ENCODE measurements at regions not wholly inside any gene's neighbourhood (a gene's known extent, or its start where the extent isn't known, plus 50 kb on each side); places are given as distances from the start of the nearest gene placed in this dataset.
A peak's percentile ranks its signal among the peaks of the same experiment; 100 is the strongest.
"Not testable (repeated sequence)": the region's sequence is repeated elsewhere in the genome, so short reads cannot be mapped to it uniquely, and the experiment has no call there.

DNA sequence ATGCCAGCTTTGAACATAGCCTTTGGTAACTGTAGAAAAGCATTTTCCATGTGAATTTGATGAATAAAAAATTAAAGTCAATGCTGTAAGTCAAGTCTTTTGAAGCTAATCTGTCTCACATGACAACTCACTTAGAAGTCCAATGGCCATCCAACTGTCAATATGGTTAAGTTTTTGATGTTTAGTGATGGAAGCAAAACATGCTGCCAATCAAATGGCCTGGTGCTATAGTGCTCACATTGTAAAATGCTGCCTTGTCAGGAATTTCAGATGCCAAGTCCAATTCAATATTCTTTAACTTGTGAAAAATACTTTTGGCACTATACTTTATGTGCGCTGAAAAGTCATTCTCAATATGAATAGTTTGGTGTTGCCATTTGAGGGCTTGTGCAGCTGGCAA is 1361.8 kb upstream of the ALCAM start:
- no peak for DNase-seq (ENCODE audit: low spot score)

GRCh38 chr3:104005815-104006214 is 1360.9 kb upstream of the ALCAM start:
- no peak for DNase-seq (ENCODE audit: low spot score)

DNA sequence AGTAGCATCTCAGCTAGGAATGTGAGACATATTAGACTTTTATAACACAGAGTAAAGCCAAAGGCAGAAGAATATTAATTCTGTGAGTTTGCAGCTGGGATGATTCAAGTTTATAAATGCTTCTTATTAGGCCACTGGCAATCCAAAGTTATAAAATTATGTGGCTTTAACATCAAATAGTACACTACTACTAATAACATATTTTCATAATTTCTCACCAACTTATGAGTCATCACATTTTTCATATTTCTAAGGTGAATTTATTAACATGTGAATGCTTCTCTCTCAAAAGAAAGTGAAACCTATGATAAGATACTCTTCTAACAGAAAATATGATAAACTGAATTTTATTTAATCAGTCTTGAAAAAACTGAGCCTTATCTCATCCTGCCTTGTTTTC is 1348.2 kb upstream of the ALCAM start:
- DNase-seq (ENCODE audit: low spot score): no peak

GRCh38 chr3:104031598-104031997 is 1335.1 kb upstream of the ALCAM start:
- no peak for DNase-seq (ENCODE audit: low spot score)

DNA sequence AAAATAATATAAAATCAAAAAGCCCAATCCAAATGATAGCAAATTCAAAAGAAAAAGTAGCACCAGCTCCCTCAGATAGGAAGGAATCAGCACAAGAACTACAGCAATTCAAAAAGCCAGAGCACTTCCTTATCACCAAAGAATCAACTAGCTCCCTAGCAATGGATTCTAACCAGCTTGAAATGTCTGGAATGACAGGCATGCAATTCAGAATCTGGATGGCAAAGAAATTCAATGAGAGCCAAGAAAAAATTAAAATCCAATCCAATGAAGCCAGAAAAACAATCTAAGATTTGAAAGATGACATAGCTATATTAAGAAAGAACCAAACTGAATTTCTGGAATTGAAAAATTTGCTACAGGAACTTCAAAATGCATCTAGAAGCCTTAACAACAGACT is 1334.4 kb upstream of the ALCAM start:
- DNase-seq (ENCODE audit: low spot score): no peak

DNA sequence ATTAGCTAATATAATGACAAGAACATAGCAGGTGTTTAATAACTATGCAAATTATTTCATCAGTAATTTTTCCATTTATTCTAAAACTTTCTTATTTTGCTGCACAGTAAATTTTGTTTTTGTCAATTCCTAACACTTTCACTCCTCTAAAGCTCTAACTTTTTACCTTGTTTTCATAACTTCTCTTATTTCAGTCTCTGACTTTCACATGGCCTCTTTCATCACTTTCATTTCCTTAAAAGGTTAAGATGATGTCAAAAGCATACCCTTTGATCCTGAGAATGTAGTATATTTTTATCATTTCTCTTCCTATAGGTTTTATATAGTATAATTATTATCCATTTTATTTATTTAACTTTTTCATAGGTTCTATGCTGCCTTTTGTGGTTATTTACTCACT is 1325.8 kb upstream of the ALCAM start:
- no peak for DNase-seq (ENCODE audit: low spot score)

DNA sequence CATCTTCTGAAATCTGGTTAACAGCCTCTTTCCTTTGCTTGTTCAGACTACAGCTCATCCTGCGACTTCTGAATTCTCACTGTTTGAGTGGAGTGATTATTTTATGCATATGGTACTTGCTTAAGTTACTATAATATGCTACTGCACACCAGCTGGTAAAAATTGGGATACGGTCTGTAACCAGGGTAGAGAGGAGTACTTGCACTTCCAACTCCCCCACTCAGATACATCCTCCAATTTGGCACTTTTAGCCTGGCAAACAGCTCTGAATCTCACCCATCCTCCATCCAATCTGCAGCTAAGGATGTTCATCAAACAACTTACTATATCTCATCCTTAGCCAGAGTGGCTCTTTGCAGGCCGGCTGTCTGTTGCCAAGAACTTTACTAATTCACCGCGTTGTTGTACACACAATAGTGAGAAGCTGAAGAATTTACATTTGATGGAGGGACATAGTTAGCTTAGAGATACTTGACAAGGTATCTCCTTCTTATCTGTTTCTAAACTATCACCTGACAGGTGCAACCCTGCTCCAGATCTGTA is 1323.6 kb upstream of the ALCAM start:
- not testable (repeated sequence) for DNase-seq (ENCODE audit: low spot score)

DNA sequence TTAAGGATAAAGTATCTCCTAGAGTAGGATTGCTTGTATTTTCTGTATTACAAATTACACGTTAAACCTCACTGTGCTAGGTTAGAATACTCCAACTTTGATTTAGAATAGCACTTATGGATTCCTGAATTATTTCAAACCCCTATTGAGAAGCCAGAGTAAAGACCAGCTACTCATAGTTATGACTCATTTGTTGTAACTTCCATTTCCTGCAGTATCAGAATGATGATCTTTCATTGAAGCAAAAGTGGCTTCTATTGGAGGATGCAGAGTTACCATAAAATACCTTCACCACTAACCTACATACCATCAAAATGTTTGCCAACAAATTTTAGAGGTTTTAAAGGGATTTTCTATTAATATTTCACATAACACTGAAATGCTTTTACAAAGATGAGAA is 1322.7 kb upstream of the ALCAM start:
- DNase-seq (ENCODE audit: low spot score): no peak

DNA sequence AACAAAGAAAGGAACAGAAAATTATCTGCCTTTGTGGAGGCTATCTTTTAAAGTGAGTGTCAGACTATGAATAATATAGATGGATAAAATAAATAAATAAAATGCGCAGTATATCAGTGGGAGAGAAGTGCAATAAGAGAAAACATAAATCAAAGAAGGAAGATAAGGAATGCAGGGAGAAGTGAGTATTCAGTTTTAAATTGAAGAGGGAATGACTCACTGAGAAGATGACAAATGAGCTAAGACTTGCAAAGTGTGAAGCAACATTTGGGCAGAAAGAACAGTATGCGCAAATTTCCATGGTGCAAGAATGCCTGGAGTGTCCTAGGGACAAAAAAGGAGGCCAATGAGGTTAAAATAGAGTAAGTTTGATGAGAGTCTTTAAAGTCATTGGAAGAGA is 1300.1 kb upstream of the ALCAM start:
- no peak for DNase-seq (ENCODE audit: low spot score)

DNA sequence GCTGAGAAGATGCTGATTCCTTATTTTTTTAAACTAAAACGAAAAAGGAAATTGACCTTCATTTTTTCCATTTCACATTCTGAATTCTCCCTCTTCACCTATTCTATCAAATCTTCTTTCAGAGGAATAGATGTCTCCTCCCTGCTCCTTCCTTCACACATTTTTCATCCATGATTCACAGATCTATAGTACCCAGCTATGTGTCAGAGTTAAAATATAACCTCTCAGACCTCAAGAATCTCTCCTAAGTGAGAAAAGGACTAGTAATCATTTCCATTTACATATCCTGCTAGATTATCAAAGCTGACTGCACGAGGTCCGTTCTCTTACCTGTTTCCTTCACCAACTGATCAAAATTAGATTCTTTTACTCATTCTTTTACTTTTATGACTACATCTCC is 1297.6 kb upstream of the ALCAM start:
- no peak for DNase-seq (ENCODE audit: low spot score)

DNA sequence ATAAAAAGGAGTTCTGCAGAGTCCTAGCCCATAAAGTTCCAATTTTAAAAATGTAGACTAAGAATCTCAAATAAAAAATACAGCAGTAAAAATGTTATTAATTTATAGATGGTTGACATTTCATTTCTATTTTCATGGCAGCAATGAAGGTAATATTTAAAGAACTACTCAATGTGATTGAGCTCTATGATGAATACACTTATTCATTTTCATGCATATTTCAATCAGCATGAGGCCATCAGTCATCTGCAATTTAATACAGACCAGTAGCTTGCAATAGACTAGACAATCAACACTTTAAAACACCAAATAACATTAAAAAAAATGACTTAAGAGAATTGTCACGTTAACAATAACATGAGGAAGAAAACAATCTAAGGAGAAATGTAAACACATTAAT is 1295.8 kb upstream of the ALCAM start:
- no peak for DNase-seq (ENCODE audit: low spot score)

GRCh38 chr3:104080088-104080626 is 1286.6 kb upstream of the ALCAM start:
- DNase-seq (ENCODE audit: low spot score): no peak

DNA sequence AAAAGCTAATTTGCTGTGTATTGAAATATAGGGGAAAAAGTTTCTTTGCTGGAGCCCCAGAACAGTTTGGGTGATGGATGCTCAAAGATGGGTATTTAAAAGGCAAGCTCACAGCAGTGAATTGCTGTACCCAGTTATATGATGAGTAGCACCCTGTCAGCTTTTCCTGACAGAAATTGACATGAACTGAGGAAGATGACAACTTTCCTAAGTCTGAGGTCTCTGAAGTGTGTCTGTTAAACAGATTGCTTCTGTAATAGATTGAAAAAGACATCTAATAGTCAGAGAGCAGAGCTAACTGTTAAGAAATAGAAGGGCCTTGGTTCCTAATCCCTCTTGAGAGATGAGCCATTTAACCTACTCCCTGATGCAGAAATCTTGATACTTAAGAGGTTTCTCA is 1278.0 kb upstream of the ALCAM start:
- DNase-seq (ENCODE audit: low spot score): no peak

DNA sequence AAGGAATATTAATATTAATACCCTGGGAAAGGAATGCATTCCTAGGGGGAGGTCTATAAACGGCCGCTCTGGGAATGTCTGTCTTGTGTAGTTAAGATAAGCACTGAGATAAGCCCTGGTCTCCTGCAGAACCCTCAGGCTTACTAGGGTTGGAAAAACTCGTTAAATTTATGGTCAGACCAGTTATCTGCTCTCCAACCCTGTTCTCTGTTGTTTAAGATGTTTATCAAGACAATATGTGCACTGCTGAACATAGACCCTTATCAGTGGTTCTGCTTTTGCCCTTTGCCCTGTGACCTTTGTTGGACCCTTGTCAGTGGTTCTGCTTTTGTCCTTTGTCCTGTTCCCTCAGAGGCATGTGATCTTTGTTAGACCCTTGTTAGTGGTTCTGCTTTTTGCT is 1276.7 kb upstream of the ALCAM start:
- DNase-seq (ENCODE audit: low spot score): not testable (repeated sequence)

DNA sequence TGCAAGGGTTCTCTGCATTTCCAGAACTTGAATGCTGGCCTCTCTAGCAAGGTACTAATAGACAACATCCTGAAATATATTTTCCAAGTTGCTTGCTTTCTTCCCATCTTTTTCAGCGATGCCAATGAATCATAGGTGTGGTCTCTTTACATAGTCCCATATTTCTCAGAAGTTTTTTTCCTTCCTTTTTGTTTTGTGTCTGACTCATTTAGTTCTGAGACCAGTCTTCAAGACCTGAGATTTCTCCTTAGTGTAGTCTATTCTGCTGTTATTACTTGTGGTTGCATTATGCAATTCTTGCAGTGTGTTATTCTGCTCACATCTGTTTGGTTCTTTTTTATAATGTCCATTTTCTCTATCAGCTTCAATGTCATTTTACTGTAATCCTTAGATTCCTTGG is 1265.0 kb upstream of the ALCAM start:
- no peak for DNase-seq (ENCODE audit: low spot score)

DNA sequence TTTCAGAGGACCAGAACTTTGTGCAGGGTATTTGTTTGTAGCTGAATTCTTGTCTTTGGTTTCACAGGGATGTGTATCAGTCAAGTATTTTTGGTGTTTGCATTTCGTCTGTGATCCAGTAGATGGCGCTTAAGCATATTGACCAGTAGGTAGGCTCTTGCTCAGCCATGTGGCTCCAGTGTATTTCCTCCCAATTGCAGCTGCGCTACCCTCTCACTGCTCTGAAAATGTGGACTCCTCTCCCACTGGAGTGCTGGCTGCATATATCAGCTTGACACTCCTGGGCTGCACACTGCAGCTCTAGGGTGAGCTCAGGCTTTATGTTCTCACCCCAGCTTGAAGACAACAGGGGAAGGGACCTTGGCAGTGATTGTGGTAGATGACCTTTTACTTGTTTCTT is 1264.3 kb upstream of the ALCAM start:
- peak; percentile 3 for DNase-seq (ENCODE audit: low spot score)

GRCh38 chr3:104106276-104106675 is 1260.4 kb upstream of the ALCAM start:
- no peak for DNase-seq (ENCODE audit: low spot score)

DNA sequence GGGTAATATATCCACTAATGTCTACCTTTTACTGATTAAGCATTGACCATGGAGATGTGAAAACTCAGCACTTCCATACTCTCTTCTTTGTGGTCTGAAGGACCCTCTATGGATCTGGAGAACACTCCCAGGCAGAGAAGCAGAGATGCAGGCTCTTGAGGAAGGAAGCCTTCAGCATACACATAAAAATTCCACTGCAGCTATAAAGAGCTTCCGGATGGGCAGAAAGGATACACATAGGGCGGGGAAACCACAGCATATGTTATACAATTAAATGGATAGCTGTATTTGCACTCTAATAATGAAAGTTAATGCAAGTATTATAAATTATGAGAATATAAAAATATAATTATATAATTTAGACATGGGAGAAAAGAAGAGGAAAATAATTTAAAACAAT is 1258.2 kb upstream of the ALCAM start:
- no peak for DNase-seq (ENCODE audit: low spot score)

- DNase-seq (ENCODE audit: low spot score): no peak
These were observed 1240.2 kb upstream of the ALCAM start for GRCh38 chr3:104126463-104126862.

DNA sequence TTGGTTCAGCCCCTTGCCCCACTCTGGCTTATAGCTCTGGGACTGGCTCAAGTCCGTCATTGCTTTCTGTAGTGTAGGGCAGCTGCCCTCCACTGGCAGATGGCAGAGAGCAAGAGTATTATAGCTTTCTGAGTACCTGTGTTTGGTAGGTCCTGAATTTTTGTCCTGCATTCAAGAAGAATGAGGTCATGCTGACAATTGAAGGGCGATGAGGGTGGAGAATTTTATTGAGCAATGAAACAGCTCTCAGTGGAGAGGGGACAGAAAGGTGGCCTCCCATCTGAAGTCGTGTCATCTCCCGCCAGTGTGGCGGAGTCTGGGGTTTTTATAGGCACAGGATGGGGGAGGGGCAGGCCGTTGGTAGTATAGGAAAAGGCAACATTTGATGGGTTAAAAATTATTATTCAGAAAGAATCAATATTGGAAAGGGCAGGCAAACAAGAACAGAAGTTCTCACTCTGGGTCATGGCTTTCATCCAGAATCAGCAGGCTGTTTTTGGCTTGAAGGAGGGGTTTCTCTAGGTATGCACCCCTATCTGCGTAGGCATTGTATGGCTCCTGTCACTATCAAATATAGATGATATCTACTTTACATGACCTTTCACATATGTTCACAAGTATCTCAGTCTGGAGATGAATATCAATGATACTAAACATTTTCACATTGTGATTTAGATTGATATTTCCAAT is 1239.7 kb upstream of the ALCAM start:
- DNase-seq (ENCODE audit: low spot score): no peak

GRCh38 chr3:104127830-104128229 is 1238.9 kb upstream of the ALCAM start:
- no peak for DNase-seq (ENCODE audit: low spot score)

- DNase-seq (ENCODE audit: low spot score): no peak
These were observed 1233.9 kb upstream of the ALCAM start for GRCh38 chr3:104132566-104133403.

- DNase-seq (ENCODE audit: low spot score): no peak
These were observed 1233.1 kb upstream of the ALCAM start for GRCh38 chr3:104133630-104134029.

Measured in AG08396 (cell line).